GM19452 (cell line): ENCODE measurements at regions not wholly inside any gene's neighbourhood (a gene's known extent, or its start where the extent isn't known, plus 50 kb on each side); places are given as distances from the start of the nearest gene placed in this dataset.
"Not testable (repeated sequence)": the region's sequence is repeated elsewhere in the genome, so short reads cannot be mapped to it uniquely, and the experiment has no call there.

ENCODE experiments used
- ATAC-seq: cut with Tn5 transposase; IDR thresholded peaks from one replicate; pipeline ENCODE4 v1.9.1; 2021; ENCODE audit not compliant: unreplicated experiment

- no peak for ATAC-seq
These were observed 432.3 kb upstream of the SOX5 start for GRCh38 chr12:24381790-24382189.

DNA sequence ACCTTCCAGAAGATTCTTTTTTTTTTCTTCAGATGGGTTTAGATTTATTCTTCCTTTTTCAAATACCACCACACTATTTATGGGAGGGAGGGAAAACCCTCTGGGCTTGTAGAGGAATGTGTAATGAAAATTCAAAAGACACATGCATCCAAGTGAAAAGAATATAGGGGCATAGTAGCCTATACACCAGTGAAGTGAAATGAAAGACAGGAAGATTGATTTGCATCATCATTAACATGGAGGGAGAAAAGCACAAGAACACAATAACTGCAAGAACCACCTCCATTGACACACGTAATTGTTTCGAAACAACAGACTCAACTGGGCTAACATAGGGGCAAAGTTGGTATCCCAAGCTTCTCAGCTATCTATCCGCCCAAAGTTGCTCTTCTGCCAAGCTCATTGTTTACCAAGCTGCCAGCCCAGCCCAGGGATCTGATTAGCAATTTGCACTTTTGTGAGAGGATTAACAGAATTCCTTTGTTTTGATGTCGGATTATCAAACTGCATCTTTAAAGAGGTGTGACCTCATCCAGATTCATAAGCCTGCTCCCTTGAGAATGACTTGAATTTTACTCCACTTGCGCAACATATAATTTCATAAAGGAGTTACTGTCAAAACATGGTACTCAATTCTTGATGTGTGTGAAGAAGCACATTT lies 430.5 kb upstream of the SOX5 start:
- ATAC-seq: no peak

DNA sequence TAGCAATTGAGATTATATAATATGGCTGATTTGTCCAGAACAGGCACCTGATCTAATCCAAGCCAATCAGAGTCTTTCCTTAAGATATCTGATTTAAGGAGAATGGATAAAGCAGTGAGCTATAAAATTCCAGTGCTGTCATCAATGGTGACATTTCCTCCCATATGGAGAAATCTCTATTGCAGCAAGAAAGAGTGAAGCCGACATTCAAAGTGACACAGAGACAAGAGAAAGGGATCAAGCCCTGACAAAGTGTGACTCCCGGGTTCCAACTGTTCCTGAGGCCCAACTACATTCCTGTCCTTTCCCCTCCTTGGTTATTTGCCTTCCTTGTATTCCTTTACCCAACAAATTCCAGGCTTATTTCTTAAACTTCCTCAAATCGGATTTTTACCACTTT lies 430.0 kb upstream of the SOX5 start:
- ATAC-seq: no peak

- peak; percentile 83 for ATAC-seq
These were observed 429.3 kb upstream of the SOX5 start for GRCh38 chr12:24378548-24379407.

GRCh38 chr12:24374452-24374851 lies 425.0 kb upstream of the SOX5 start:
- ATAC-seq: no peak

GRCh38 chr12:24373004-24373403 lies 423.5 kb upstream of the SOX5 start:
- ATAC-seq: no peak

GRCh38 chr12:24366514-24366913 lies 417.0 kb upstream of the SOX5 start:
- ATAC-seq: no peak

DNA sequence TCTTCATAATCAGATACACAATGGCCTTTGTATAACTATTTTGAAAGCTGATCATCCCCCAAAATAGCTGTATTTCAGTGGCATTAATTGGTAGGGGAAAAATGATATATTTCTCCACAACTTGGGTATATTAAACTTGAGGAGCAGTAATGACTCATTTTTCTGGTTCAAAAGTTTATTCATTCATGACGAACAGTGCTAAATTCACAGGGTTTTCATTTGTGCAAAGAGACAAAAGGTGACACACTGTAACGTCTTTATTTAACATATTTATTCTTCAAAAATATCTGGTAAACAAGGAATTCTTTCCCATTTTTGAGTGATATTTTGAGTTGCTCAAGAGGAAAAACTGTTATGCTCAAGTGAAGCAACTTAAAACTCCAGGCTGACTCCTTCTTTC lies 415.5 kb upstream of the SOX5 start:
- ATAC-seq: no peak

GRCh38 chr12:24363177-24363754 lies 413.8 kb upstream of the SOX5 start:
- no peak for ATAC-seq

GRCh38 chr12:24361877-24362580 lies 412.6 kb upstream of the SOX5 start:
- no peak for ATAC-seq

DNA sequence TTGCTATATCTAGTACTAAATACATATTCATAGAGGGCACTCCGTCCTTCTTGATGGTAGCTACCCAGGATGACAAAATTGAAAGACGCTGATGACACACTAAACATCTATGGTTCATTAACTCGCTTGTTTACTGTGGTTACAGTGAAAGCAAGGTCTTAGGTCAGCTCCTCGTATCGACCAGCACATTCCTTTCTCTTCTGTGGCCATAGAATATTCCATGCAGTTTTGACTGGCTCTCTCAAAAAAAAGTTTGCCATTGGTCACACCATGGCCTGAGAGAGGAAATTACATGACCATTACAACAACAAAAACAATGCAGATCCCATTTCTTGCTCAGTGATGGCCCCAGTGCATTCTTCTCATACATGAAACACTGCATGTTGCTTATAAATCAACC lies 411.4 kb upstream of the SOX5 start:
- ATAC-seq: peak; percentile 87

DNA sequence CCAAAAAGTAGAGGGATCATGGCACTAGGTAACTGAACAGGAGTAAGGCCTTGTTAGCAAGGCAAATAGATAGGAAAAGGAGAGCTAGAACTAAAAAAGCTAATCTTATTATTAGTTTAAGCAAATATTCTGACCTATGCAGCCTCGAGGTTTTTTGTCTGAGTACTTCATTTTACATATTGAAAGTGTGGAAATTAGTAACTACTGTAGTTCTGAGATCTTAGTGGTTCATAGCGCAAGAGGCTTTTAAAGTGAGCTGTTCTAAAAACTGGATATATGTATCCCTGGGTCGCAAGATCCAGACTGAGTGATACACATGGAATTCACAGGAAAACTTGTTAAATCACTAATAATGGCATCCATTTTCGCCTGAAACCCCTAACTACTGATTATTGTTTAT lies 411.0 kb upstream of the SOX5 start:
- ATAC-seq: peak; percentile 29

GRCh38 chr12:24360057-24360456 lies 410.6 kb upstream of the SOX5 start:
- ATAC-seq: no peak

GRCh38 chr12:24359418-24359817 lies 409.9 kb upstream of the SOX5 start:
- no peak for ATAC-seq

DNA sequence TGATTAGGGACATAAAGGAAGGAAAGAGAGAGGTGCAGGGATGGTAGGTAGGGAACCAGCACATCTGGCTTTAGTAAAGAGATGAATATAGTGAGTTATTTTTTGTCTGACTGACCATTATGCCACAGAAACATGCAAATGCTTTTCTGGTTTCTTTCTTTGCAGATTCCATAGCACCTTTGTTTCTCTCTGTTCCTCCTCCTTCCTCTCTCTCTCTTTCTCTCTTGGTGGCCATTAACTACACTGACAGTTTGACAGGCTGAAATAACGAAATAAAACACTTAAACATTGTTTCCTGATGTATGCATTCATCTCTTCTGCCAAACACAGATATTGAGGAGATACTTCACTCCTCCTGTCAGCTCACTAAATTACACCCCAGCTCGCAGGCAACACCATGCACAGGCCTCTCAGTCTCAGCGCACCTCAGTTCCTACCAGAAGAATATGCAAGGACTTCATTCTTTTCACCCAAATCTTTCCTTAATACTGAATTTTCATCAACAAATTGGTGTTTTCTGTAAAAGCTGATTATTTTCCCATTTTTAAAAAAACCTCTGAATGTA lies 406.9 kb upstream of the SOX5 start:
- peak; percentile 53 for ATAC-seq

GRCh38 chr12:24352363-24352762 lies 402.9 kb upstream of the SOX5 start:
- ATAC-seq: peak; percentile 39

DNA sequence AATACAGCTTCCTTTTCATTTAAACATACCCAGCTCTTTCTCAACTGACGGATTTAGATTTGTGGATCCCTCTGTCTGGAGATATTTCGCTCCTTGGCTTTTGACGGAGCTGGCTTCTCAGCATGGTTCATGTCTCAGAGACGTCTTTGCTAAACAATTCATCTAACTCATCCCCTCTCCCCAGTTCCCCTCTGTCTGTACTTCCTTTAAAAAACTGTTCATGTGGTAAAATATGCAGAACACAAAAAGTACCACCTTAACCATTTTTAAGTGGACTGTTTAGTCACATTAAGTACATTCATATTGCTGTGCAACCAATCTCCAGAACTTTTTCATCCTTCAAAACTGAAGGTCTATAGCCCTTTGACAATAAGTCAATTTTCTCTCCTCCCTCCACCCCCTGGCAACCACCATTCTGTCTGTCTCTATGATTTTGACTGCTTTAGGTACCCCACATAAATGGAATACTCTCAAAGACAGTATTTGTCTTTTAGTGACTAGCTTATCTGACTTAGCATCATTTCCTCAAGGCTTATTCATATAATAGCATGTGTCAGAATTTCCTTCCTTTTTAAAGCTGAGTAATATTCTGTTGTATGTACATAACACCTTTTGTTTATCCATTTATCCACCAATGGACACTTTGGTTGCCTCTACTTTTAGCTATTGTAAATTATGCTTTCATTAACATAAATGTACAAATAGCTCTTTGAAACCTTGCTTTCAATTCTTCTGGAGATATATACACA lies 399.8 kb upstream of the SOX5 start:
- no peak for ATAC-seq

DNA sequence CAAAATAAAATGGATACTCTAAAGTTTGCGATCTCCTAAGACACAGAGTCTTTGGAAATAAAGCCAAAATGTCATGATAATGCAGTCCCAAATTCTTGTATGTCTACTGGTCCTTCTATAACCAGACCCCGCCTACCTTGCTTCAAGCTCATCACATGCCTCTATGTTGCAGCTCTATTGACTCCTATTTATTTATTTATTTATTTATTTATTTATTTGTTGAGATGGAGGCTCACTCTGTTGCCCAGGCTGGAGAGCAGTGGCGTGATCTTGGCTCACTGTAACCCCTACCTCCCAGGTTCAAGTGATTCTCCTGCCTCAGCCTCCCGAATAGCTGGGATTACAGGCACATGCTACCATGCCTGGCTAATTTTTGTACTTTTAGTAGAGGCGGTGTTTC lies 398.7 kb upstream of the SOX5 start:
- ATAC-seq: not testable (repeated sequence)

DNA sequence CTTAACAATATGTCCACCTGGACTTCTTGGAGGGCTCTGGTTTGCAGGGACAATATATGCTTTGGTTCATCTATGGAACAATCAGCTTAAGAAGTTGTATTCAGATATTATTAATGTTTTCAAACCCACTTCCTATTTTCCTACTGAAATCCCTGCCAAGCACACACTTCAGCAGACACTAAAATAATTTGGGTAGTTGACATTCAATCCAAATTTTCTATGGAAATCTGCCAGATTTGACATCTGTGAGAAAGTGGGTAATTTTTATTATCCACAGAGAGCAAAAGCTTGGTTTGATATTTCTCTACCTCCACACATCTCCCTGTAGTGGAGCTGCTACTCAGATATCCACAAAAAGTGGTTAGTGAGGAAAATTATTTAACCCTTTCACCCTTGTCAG lies 378.8 kb upstream of the SOX5 start:
- ATAC-seq: no peak

- no peak for ATAC-seq
These were observed 375.9 kb upstream of the SOX5 start for GRCh38 chr12:24325331-24325730.
